Thyroid gland (tissue), 4 donors: ENCODE measurements at regions not wholly inside any gene's neighbourhood (a gene's known extent, or its start where the extent isn't known, plus 50 kb on each side); places are given as distances from the start of the nearest gene placed in this dataset.

Experiments
- POLR2A ChIP-seq, 2 donors: fragments of 450-650 bp; IDR thresholded peaks; one replicate each; pipeline ENCODE4 v1.6.1; 2017; ENCODE audit warnings: antibody characterized with exemption in 2 of 2, mild to moderate bottlenecking in 2 of 2, moderate library complexity in 1 of 2
- TF ChIP-seq, protein P1 (sequence below), 6 experiments: fragments of 200-600 bp in 3 of 6; fragments of 450-650 bp in 3 of 6; sonication (generic) in 3 of 6; IDR thresholded peaks; one replicate each; pipeline ENCODE4 v1.5.1; 2016 to 2019; ENCODE audit warnings: antibody characterized with exemption in 6 of 6, mild to moderate bottlenecking in 2 of 6, inconsistent platforms in 1 of 6, moderate library complexity in 1 of 6

- TF ChIP-seq, protein P1, sequence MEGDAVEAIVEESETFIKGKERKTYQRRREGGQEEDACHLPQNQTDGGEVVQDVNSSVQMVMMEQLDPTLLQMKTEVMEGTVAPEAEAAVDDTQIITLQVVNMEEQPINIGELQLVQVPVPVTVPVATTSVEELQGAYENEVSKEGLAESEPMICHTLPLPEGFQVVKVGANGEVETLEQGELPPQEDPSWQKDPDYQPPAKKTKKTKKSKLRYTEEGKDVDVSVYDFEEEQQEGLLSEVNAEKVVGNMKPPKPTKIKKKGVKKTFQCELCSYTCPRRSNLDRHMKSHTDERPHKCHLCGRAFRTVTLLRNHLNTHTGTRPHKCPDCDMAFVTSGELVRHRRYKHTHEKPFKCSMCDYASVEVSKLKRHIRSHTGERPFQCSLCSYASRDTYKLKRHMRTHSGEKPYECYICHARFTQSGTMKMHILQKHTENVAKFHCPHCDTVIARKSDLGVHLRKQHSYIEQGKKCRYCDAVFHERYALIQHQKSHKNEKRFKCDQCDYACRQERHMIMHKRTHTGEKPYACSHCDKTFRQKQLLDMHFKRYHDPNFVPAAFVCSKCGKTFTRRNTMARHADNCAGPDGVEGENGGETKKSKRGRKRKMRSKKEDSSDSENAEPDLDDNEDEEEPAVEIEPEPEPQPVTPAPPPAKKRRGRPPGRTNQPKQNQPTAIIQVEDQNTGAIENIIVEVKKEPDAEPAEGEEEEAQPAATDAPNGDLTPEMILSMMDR (IDR thresholded peaks at IDR 0.05) = no peak
- no peak for TF ChIP-seq POLR2A (IDR thresholded peaks at IDR 0.05)
Observed at GRCh38 chr16:73108195-73108963, 60.5 kb upstream of the ZFHX3 start.
